Endothelial cell of hepatic sinusoid (primary cell): ENCODE measurements at regions not wholly inside any gene's neighbourhood (a gene's known extent, or its start where the extent isn't known, plus 50 kb on each side); places are given as distances from the start of the nearest gene placed in this dataset.

ENCODE experiments used
- in situ Hi-C: cut with HindIII; loops from 2 replicates; pipeline ENCODE4 v1.10.0; 2017; ENCODE audit warnings: low sequenced_read_pairs

- in situ Hi-C loops = no loop called here
These were observed 200.2 kb downstream of the BRD1 start for GRCh38 chr22:49627217-49628181.

- in situ Hi-C loops = no loop called here
These were observed 201.1 kb downstream of the BRD1 start for GRCh38 chr22:49626361-49627216.

GRCh38 chr22:49624421-49625177 is 203.1 kb downstream of the BRD1 start:
- in situ Hi-C loops = no loop called here

- in situ Hi-C loops = no loop called here
These were observed 204.0 kb downstream of the BRD1 start for GRCh38 chr22:49623715-49624114.

- in situ Hi-C loops = no loop called here
These were observed 204.5 kb downstream of the BRD1 start for GRCh38 chr22:49623176-49623575.

GRCh38 chr22:49622241-49623105 is 205.2 kb downstream of the BRD1 start:
- in situ Hi-C loops = no loop called here

GRCh38 chr22:49621601-49622210 is 206.0 kb downstream of the BRD1 start:
- in situ Hi-C loops = no loop called here

- in situ Hi-C loops = no loop called here
These were observed 207.0 kb downstream of the BRD1 start for GRCh38 chr22:49620666-49621065.

- in situ Hi-C loops = no loop called here
These were observed 207.6 kb downstream of the BRD1 start for GRCh38 chr22:49620003-49620556.

GRCh38 chr22:49619301-49619700 is 208.4 kb downstream of the BRD1 start:
- in situ Hi-C loops = no loop called here

GRCh38 chr22:49618677-49618953 is 209.1 kb downstream of the BRD1 start:
- in situ Hi-C loops = no loop called here

- in situ Hi-C loops = no loop called here
These were observed 209.6 kb downstream of the BRD1 start for GRCh38 chr22:49617866-49618676.

- in situ Hi-C loops = no loop called here
These were observed 210.4 kb downstream of the BRD1 start for GRCh38 chr22:49617264-49617663.

- in situ Hi-C loops = no loop called here
These were observed 211.1 kb downstream of the BRD1 start for GRCh38 chr22:49616356-49617231.

GRCh38 chr22:49614966-49615965 is 212.4 kb downstream of the BRD1 start:
- in situ Hi-C loops = no loop called here

- in situ Hi-C loops = no loop called here
These were observed 214.0 kb downstream of the BRD1 start for GRCh38 chr22:49613511-49614270.
